ENCODE measurements at regions not wholly inside any gene's neighbourhood (a gene's known extent, or its start where the extent isn't known, plus 50 kb on each side); places are given as distances from the start of the nearest gene placed in this dataset.

GRCh38 chr11:10627816-10628215 lies 59.4 kb upstream of the LYVE1 start:
- TF ChIP-seq CTCF (IDR thresholded peaks at IDR 0.05) (no peak), POLR2A (IDR thresholded peaks at IDR 0.05) (no peak), POLR2AphosphoS5 (IDR thresholded peaks at IDR 0.05) (no peak)
